ENCODE measurements at regions not wholly inside any gene's neighbourhood (a gene's known extent, or its start where the extent isn't known, plus 50 kb on each side); places are given as distances from the start of the nearest gene placed in this dataset.

DNA sequence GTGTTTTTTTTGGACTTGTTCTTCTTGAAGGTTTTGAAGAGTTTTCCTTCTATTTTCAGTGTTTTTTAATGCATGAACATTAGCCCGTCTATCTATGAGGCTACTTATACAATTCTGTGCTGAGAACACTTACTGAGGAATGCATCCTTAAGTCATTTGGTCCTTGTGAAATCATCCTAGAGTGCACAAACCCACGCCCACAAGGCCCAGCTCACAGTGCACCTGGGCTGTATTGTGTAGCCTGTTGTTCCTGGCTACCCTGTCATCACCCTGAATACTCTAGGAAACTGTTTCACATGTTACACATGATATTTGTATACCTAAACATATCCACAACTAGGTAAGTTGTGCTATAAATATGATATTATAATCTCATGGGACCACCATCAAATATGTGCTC lies 1226.7 kb downstream of the NLGN4Y start:
- H3K36me3 ChIP-seq = no peaks in the 10 kb centered on the region
- no peak overlapping the region for H3K4me3 ChIP-seq
- no peak overlapping the region for H3K27ac ChIP-seq
- H3K4me1 ChIP-seq = no peaks in the 10 kb centered on the region
- no CpG with 5 or more reads among the region's 2 CpGs for WGBS, 2 donors (ENCODE audit: low coverage in 1 of 2)
- H3K9me3 ChIP-seq = no peaks in the 10 kb centered on the region
- no peaks in the 10 kb centered on the region for H3K27me3 ChIP-seq
- ATAC-seq = no peak
- TF ChIP-seq EP300 (IDR thresholded peaks at IDR 0.05) = no peak
- TF ChIP-seq, protein P1, sequence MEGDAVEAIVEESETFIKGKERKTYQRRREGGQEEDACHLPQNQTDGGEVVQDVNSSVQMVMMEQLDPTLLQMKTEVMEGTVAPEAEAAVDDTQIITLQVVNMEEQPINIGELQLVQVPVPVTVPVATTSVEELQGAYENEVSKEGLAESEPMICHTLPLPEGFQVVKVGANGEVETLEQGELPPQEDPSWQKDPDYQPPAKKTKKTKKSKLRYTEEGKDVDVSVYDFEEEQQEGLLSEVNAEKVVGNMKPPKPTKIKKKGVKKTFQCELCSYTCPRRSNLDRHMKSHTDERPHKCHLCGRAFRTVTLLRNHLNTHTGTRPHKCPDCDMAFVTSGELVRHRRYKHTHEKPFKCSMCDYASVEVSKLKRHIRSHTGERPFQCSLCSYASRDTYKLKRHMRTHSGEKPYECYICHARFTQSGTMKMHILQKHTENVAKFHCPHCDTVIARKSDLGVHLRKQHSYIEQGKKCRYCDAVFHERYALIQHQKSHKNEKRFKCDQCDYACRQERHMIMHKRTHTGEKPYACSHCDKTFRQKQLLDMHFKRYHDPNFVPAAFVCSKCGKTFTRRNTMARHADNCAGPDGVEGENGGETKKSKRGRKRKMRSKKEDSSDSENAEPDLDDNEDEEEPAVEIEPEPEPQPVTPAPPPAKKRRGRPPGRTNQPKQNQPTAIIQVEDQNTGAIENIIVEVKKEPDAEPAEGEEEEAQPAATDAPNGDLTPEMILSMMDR (IDR thresholded peaks at IDR 0.05) = no peak
- TF ChIP-seq POLR2AphosphoS5 (IDR thresholded peaks at IDR 0.05) = no peak
- TF ChIP-seq POLR2A (IDR thresholded peaks at IDR 0.05) = no peak

DNA sequence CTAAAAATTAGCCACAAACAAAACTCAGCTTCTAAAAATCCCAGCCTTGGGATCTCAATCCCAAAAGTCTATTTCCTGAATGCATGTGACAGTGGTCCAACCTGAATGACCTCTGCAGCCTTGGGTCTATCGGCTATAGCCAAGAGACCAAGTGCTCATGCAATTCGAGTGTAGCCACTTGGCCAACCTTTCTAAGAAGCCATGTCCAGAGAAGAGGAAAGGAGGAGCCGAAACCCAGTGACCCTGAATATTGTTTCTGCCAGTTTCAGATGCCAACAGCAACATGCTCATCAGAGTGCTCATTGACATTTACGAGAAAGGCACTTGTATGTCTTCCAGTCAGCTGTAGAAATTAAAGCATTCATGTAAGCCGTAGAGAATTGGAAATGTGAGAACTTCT lies 1231.9 kb downstream of the NLGN4Y start:
- 0% methylated on average over 1 of the region's 5 CpGs; no CpG with 5 or more reads in 1 of the 2 donors for WGBS, 2 donors (ENCODE audit: low coverage in 1 of 2)
- TF ChIP-seq POLR2A (IDR thresholded peaks at IDR 0.05) (no peak), POLR2AphosphoS5 (IDR thresholded peaks at IDR 0.05) (no peak)
- Histone ChIP-seq H3K9me3 (no peaks in the 10 kb centered on the region), H3K4me3 (no peak overlapping the region), H3K27me3 (no peaks in the 10 kb centered on the region), H3K4me1 (no peaks in the 10 kb centered on the region), H3K27ac (no peak overlapping the region), H3K36me3 (no peaks in the 10 kb centered on the region)
- ATAC-seq = no peak

DNA sequence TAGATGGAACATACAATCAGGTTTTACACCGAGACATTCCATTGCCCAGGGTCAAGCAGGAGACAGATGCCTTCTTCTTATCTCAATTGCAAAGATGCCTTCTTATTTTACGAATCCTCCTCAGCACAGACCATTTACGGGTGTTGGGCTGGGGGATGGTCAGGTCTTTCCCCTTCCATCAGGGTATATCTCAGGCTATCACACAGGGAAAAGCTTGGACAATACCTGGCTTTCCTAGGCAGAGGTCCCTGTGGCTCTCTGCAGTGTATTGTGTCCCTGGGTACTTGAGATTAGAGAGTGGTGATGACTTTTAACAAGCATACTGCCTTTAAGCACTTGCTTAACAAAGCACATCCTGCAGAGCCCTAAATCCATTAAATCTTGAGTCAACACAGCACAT lies 1249.2 kb downstream of the NLGN4Y start:
- H3K4me3 ChIP-seq = no peak overlapping the region
- H3K9me3 ChIP-seq = no peaks in the 10 kb centered on the region
- ATAC-seq = no peak
- 33% methylated on average over 2 of the region's 3 CpGs; no CpG with 5 or more reads in 1 of the 2 donors for WGBS, 2 donors (ENCODE audit: low coverage in 1 of 2)
- H3K27me3 ChIP-seq = no peaks in the 10 kb centered on the region
- TF ChIP-seq EP300 (IDR thresholded peaks at IDR 0.05) = no peak
- TF ChIP-seq, protein P1 (IDR thresholded peaks at IDR 0.05) = no peak
- no peak for TF ChIP-seq POLR2AphosphoS5 (IDR thresholded peaks at IDR 0.05)
- no peak for TF ChIP-seq POLR2A (IDR thresholded peaks at IDR 0.05)
- H3K27ac ChIP-seq = no peak overlapping the region
- no peaks in the 10 kb centered on the region for H3K36me3 ChIP-seq
- H3K4me1 ChIP-seq = no peaks in the 10 kb centered on the region

DNA sequence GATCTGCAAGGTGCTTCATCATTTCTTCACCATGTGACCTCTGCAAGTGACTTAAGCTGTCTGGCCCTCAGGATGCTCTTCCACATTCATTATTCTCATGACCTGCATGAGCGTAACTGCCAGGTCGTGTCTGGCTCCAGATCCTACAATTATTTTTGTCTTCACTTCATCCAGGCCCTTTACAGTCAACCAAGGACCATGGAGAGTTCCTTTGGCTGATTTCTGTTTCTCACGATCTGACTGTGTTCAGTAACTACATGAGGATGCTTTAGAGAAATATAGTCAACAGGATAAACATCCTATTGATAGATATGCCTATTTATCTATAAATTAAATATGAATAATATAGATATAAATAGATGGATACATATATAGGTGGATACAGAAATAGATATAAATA lies 1251.6 kb downstream of the NLGN4Y start:
- H3K4me1 ChIP-seq = no peaks in the 10 kb centered on the region
- H3K27ac ChIP-seq = no peak overlapping the region
- no peak overlapping the region for H3K4me3 ChIP-seq
- no peak for TF ChIP-seq POLR2A (IDR thresholded peaks at IDR 0.05)
- TF ChIP-seq, protein P1 (IDR thresholded peaks at IDR 0.05) = no peak
- TF ChIP-seq EP300 (IDR thresholded peaks at IDR 0.05) = no peak
- no peak for TF ChIP-seq POLR2AphosphoS5 (IDR thresholded peaks at IDR 0.05)
- no peak for ATAC-seq
- no peaks in the 10 kb centered on the region for H3K27me3 ChIP-seq
- no peaks in the 10 kb centered on the region for H3K36me3 ChIP-seq
- no peaks in the 10 kb centered on the region for H3K9me3 ChIP-seq
- 14% methylated on average over 1 of the region's 3 CpGs; no CpG with 5 or more reads in 1 of the 2 donors for WGBS, 2 donors (ENCODE audit: low coverage in 1 of 2)

DNA sequence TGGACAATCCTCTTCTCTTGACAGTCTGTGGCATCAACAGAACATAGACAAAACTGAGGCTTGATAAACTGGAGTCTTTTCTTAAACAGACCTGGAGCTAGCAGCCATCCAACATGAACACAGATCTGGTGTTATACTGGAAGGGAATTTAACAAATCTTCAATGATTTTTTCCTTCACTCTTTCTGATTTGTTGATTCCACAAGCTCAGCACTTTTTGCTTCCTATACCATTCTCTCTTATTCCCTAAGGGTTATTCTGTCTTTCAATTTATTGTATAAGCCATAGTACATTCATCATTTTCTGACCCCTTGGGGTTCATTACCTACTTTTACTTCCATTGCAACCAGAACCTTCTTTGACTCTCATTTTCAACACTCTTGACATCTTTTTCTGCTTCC lies 1255.6 kb downstream of the NLGN4Y start:
- no peak for ATAC-seq
- no peak for TF ChIP-seq POLR2A (IDR thresholded peaks at IDR 0.05)
- no peak for TF ChIP-seq EP300 (IDR thresholded peaks at IDR 0.05)
- TF ChIP-seq, protein P1 (IDR thresholded peaks at IDR 0.05) = no peak
- TF ChIP-seq POLR2AphosphoS5 (IDR thresholded peaks at IDR 0.05) = no peak
- Histone ChIP-seq H3K36me3 (no peaks in the 10 kb centered on the region), H3K4me3 (no peak overlapping the region), H3K27me3 (no peaks in the 10 kb centered on the region), H3K9me3 (no peaks in the 10 kb centered on the region), H3K27ac (no peak overlapping the region), H3K4me1 (no peaks in the 10 kb centered on the region)

Measured in gastroesophageal sphincter (tissue), 4 donors.